D341Med (cell line): ENCODE measurements at regions not wholly inside any gene's neighbourhood (a gene's known extent, or its start where the extent isn't known, plus 50 kb on each side); places are given as distances from the start of the nearest gene placed in this dataset.

Source experiments
- DNase-seq: peaks from one replicate; pipeline ENCODE4 v3.0.0; 2012; ENCODE audit warnings: low spot score

GRCh38 chr6:14274546-14275492 is 157.2 kb downstream of the CD83 start:
- DNase-seq: no peak

GRCh38 chr6:14275493-14275851 is 157.9 kb downstream of the CD83 start:
- DNase-seq: no peak

GRCh38 chr6:14276071-14276470 is 158.5 kb downstream of the CD83 start:
- no peak for DNase-seq

GRCh38 chr6:14276667-14277404 is 159.3 kb downstream of the CD83 start:
- no peak for DNase-seq

GRCh38 chr6:14277405-14277930 is 159.9 kb downstream of the CD83 start:
- DNase-seq: no peak

- DNase-seq: no peak
Observed at GRCh38 chr6:14278006-14278405, 160.4 kb downstream of the CD83 start.

- DNase-seq: no peak
Observed at GRCh38 chr6:14278446-14278845, 160.9 kb downstream of the CD83 start.

GRCh38 chr6:14280006-14280510 is 162.5 kb downstream of the CD83 start:
- DNase-seq: no peak

- DNase-seq: no peak
Observed at GRCh38 chr6:14280766-14281293, 163.3 kb downstream of the CD83 start.

- DNase-seq: no peak
Observed at GRCh38 chr6:14281811-14282660, 164.5 kb downstream of the CD83 start.

GRCh38 chr6:14282854-14283505 is 165.4 kb downstream of the CD83 start:
- DNase-seq: no peak

GRCh38 chr6:14283600-14284235 is 166.1 kb downstream of the CD83 start:
- no peak for DNase-seq

GRCh38 chr6:14284969-14285590 is 167.5 kb downstream of the CD83 start:
- no peak for DNase-seq

GRCh38 chr6:14286144-14286543 is 168.6 kb downstream of the CD83 start:
- DNase-seq: no peak

GRCh38 chr6:14286634-14287428 is 169.3 kb downstream of the CD83 start:
- no peak for DNase-seq

- DNase-seq: no peak
Observed at GRCh38 chr6:14287707-14288106, 170.1 kb downstream of the CD83 start.

- DNase-seq: no peak
Observed at GRCh38 chr6:14288910-14289309, 171.3 kb downstream of the CD83 start.

- no peak for DNase-seq
Observed at GRCh38 chr6:14290041-14290771, 172.6 kb downstream of the CD83 start.
